RWPE2 (cell line): ENCODE measurements at regions not wholly inside any gene's neighbourhood (a gene's known extent, or its start where the extent isn't known, plus 50 kb on each side); places are given as distances from the start of the nearest gene placed in this dataset.

Experiments used
- ATAC-seq: fragments of 200-7000 bp; cut with Tn5 transposase; 3 replicates; pipeline ENCODE4 v1.9.1; 2021; ENCODE audit warnings: low read depth
- DNase-seq: peaks from one replicate; pipeline ENCODE4 v3.0.0-alpha.2; 2020; ENCODE audit warnings: low spot score
- H3K27ac ChIP-seq: fragments of 450-650 bp; 2 replicates; pipeline ENCODE4 v1.5.1; 2017; ENCODE audit warnings: mild to moderate bottlenecking; ENCODE audit not compliant: poor library complexity, severe bottlenecking
- H3K27me3 ChIP-seq: fragments of 250-450 bp; sonication (Bioruptor Pico); 2 replicates; pipeline ENCODE4 v1.5.1; 2021; ENCODE audit warnings: mild to moderate bottlenecking, moderate library complexity; ENCODE audit not compliant: insufficient read depth, poor library complexity, severe bottlenecking
- H3K36me3 ChIP-seq: fragments of 250-450 bp; sonication (Bioruptor Pico); 2 replicates; pipeline ENCODE4 v1.5.1; 2020; ENCODE audit warnings: low read depth, mild to moderate bottlenecking, moderate library complexity
- H3K4me1 ChIP-seq: fragments of 250-450 bp; sonication (Bioruptor Pico); 2 replicates; pipeline ENCODE4 v1.5.1; 2021; ENCODE audit warnings: mild to moderate bottlenecking, moderate library complexity; ENCODE audit not compliant: insufficient read depth, poor library complexity, severe bottlenecking
- H3K4me3 ChIP-seq: fragments of 250-450 bp; sonication (Bioruptor Pico); 2 replicates; pipeline ENCODE4 v1.5.1; 2021; ENCODE audit warnings: mild to moderate bottlenecking, moderate library complexity; ENCODE audit not compliant: severe bottlenecking
- H3K9me3 ChIP-seq: fragments of 250-450 bp; sonication (Bioruptor Pico); 2 replicates; pipeline ENCODE4 v1.5.1; 2021; ENCODE audit warnings: mild to moderate bottlenecking, moderate library complexity; ENCODE audit not compliant: severe bottlenecking
- TF ChIP-seq, protein P1 (sequence below): fragments of 450-650 bp; IDR thresholded peaks from one replicate; pipeline ENCODE4 v1.5.1; 2017; ENCODE audit warnings: mild to moderate bottlenecking, moderate library complexity; ENCODE audit not compliant: poor library complexity, severe bottlenecking

DNA sequence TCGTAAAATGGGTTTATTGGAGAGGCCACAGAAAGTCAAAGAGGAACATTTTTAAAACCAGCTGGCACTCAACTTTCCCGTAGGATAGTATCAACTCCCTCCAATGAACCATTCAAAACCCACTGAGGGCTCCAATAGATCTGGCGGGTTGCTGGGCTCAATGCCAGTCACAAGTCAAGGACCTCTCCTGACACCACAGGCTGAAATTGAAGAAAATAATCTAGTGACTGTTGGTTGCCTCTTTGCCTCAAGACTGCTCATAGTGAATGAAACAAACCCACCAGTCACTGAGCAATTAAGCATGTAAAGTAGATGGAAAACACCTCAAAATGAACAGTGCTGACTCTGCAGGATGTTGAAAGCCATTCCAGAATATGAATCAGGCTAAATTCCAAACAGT lies 500.6 kb upstream of the AGTR1 start:
- H3K36me3 ChIP-seq: no peaks in the 10 kb centered on the region
- H3K9me3 ChIP-seq: no peaks in the 10 kb centered on the region
- no peak overlapping the region for H3K4me3 ChIP-seq
- H3K27me3 ChIP-seq: peaks cover 6% of the 10 kb centered on the region
- no peak for DNase-seq
- no peak overlapping the region for H3K27ac ChIP-seq
- H3K4me1 ChIP-seq: no peaks in the 10 kb centered on the region
- TF ChIP-seq, protein P1, sequence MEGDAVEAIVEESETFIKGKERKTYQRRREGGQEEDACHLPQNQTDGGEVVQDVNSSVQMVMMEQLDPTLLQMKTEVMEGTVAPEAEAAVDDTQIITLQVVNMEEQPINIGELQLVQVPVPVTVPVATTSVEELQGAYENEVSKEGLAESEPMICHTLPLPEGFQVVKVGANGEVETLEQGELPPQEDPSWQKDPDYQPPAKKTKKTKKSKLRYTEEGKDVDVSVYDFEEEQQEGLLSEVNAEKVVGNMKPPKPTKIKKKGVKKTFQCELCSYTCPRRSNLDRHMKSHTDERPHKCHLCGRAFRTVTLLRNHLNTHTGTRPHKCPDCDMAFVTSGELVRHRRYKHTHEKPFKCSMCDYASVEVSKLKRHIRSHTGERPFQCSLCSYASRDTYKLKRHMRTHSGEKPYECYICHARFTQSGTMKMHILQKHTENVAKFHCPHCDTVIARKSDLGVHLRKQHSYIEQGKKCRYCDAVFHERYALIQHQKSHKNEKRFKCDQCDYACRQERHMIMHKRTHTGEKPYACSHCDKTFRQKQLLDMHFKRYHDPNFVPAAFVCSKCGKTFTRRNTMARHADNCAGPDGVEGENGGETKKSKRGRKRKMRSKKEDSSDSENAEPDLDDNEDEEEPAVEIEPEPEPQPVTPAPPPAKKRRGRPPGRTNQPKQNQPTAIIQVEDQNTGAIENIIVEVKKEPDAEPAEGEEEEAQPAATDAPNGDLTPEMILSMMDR: no peak
- ATAC-seq: no peak

DNA sequence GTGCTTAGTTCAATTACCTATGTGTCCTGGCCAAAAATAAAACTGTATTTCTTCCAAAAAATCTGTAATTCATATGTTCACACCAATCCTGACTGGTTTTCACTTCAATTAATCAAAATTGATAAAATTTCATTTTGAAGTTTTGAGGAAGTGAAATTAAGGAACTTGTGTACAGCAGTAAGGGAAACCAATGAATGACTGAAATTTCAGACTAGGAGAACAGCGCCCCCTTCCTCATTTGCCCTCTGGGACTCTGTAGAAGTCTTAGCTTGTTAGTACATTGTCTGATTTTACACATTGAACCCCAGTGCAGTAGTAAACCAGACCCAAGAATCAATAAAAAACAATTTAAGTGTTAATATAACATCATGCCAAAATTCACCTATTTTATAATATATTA lies 495.3 kb upstream of the AGTR1 start:
- Histone ChIP-seq H3K27me3 (no peaks in the 10 kb centered on the region), H3K36me3 (no peaks in the 10 kb centered on the region), H3K4me1 (no peaks in the 10 kb centered on the region), H3K9me3 (no peaks in the 10 kb centered on the region), H3K27ac (no peak overlapping the region), H3K4me3 (no peak overlapping the region)
- no peak for DNase-seq
- ATAC-seq: no peak
- TF ChIP-seq, protein P1: no peak

DNA sequence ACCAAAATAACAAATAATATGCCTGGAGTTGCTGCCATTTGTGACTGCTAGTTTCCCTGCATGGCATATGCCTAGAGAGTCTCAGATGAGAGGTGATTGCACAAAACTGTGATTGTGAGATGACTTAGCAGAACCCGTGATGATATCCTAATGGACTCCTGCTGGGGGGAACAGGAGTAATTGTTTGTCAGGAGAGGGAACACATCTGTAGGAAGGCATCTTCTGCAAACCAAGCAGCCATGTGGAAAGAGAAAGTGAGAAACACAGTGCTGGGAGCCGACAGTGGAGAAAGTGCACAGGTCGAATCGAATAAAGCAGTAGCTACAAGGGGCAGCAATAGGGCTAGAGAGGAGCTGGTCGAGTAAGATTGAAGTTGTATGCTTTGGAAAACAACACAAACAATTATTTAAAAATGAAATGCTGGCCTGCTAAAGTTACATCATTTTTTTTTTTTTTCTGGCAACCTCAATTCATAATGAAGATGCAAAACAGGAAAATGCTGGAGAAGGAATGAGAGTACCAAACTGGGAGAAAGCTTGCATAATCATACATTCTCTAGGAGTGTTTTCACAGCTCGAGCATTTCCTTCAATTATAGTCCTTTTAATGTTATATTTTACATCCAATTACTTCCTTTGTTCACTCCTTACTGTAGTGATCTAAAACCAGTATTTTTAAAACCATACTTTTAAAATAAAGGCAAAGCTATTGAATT lies 494.2 kb upstream of the AGTR1 start:
- TF ChIP-seq, protein P1: no peak
- Histone ChIP-seq H3K9me3 (no peaks in the 10 kb centered on the region), H3K36me3 (no peaks in the 10 kb centered on the region), H3K27ac (no peak overlapping the region), H3K4me3 (no peak overlapping the region), H3K4me1 (no peaks in the 10 kb centered on the region), H3K27me3 (no peaks in the 10 kb centered on the region)
- DNase-seq: no peak
- no peak for ATAC-seq

DNA sequence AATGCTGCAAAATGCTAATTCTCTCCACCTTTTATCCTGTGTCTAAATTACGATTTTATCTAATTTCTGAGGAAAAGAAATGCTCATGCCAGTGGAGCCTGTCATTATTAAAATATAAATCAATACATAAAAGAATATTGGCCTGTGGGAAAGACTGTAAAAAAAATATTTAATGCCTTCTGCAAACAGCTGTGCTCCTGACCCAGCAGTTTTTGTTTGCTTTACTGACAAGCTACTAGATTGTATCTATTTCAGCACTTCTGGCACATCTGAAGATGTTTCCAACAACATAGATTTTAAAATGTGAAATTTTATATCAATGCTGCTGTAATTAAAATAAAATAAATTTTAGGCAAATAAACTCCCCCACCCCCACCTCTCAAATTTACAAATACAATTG lies 493.6 kb upstream of the AGTR1 start:
- ATAC-seq (no peak), DNase-seq (no peak)
- TF ChIP-seq, protein P1: no peak
- Histone ChIP-seq H3K4me3 (no peak overlapping the region), H3K36me3 (no peaks in the 10 kb centered on the region), H3K9me3 (no peaks in the 10 kb centered on the region), H3K27ac (no peak overlapping the region), H3K4me1 (peaks cover 2% of the 10 kb centered on the region), H3K27me3 (no peaks in the 10 kb centered on the region)

GRCh38 chr3:148205977-148206376 lies 491.7 kb upstream of the AGTR1 start:
- Histone ChIP-seq H3K27ac (no peak overlapping the region), H3K9me3 (no peaks in the 10 kb centered on the region), H3K4me3 (no peak overlapping the region), H3K4me1 (peaks cover 5% of the 10 kb centered on the region), H3K36me3 (no peaks in the 10 kb centered on the region), H3K27me3 (no peaks in the 10 kb centered on the region)
- no peak for ATAC-seq
- TF ChIP-seq, protein P1: no peak
- no peak for DNase-seq
